ENCODE measurements at regions not wholly inside any gene's neighbourhood (a gene's known extent, or its start where the extent isn't known, plus 50 kb on each side); places are given as distances from the start of the nearest gene placed in this dataset.
"Not testable (repeated sequence)": the region's sequence is repeated elsewhere in the genome, so short reads cannot be mapped to it uniquely, and the experiment has no call there.

GRCh38 chr7:65221683-65222082 lies 152.0 kb upstream of the ZNF92 start:
- Histone ChIP-seq H3K4me3 (ENCODE audit: low read length) (no peak overlapping the region), H3K9ac (ENCODE audit: low read length) (no peak overlapping the region), H3K27me3 (ENCODE audit: control insufficient read depth, insufficient read depth, low read length) (no peaks in the 10 kb centered on the region), H3K36me3 (ENCODE audit: control insufficient read depth, low read depth, low read length) (no peaks in the 10 kb centered on the region), H3K27ac (ENCODE audit: low read length) (no peak overlapping the region), H3K9me3 (ENCODE audit: control insufficient read depth, low read depth, low read length) (no peaks in the 10 kb centered on the region), H3K4me1 (ENCODE audit: control insufficient read depth, low read depth, low read length) (no peaks in the 10 kb centered on the region)

DNA sequence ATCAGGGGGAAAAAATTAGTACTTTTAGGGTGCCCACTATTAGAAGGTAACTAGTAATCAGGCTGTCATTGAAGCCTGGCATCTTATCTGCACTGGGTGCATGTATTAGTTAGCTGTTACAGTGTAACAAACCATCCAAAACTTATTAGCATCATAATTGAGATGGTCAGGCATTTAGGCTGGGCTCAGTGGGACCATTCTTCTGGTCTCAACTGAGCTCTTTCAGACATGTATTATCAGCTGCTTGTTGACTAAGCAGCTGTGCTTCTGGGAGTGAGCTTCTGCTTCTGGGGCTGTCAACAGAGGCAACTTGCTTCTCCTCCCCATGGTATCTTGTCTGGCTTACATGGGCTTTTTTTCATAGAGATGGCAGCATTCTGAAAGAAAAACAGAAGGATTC lies 154.0 kb upstream of the ZNF92 start:
- no peak overlapping the region for H3K4me3 ChIP-seq (ENCODE audit: low read length)
- H3K4me1 ChIP-seq (ENCODE audit: control insufficient read depth, low read depth, low read length) = no peaks in the 10 kb centered on the region
- no peaks in the 10 kb centered on the region for H3K9me3 ChIP-seq (ENCODE audit: control insufficient read depth, low read depth, low read length)
- no peak overlapping the region for H3K9ac ChIP-seq (ENCODE audit: low read length)
- no peak overlapping the region for H3K27ac ChIP-seq (ENCODE audit: low read length)
- no peaks in the 10 kb centered on the region for H3K36me3 ChIP-seq (ENCODE audit: control insufficient read depth, low read depth, low read length)
- no peaks in the 10 kb centered on the region for H3K27me3 ChIP-seq (ENCODE audit: control insufficient read depth, insufficient read depth, low read length)

- H3K27me3 ChIP-seq (ENCODE audit: control insufficient read depth, insufficient read depth, low read length) = no peaks in the 10 kb centered on the region
- H3K27ac ChIP-seq (ENCODE audit: low read length) = no peak overlapping the region
- no peak overlapping the region for H3K4me3 ChIP-seq (ENCODE audit: low read length)
- no peaks in the 10 kb centered on the region for H3K4me1 ChIP-seq (ENCODE audit: control insufficient read depth, low read depth, low read length)
- H3K9me3 ChIP-seq (ENCODE audit: control insufficient read depth, low read depth, low read length) = no peaks in the 10 kb centered on the region
- H3K9ac ChIP-seq (ENCODE audit: low read length) = no peak overlapping the region
- no peaks in the 10 kb centered on the region for H3K36me3 ChIP-seq (ENCODE audit: control insufficient read depth, low read depth, low read length)
These were observed 157.2 kb upstream of the ZNF92 start for GRCh38 chr7:65216469-65216868.

- H3K9ac ChIP-seq (ENCODE audit: low read length); H3K9me3 ChIP-seq (ENCODE audit: control insufficient read depth, low read depth, low read length); H3K27ac ChIP-seq (ENCODE audit: low read length); H3K4me3 ChIP-seq (ENCODE audit: low read length); H3K27me3 ChIP-seq (ENCODE audit: control insufficient read depth, insufficient read depth, low read length); H3K4me1 ChIP-seq (ENCODE audit: control insufficient read depth, low read depth, low read length); H3K36me3 ChIP-seq (ENCODE audit: control insufficient read depth, low read depth, low read length): not testable (repeated sequence)
These were observed 160.4 kb upstream of the ZNF92 start for GRCh38 chr7:65213260-65213659.

DNA sequence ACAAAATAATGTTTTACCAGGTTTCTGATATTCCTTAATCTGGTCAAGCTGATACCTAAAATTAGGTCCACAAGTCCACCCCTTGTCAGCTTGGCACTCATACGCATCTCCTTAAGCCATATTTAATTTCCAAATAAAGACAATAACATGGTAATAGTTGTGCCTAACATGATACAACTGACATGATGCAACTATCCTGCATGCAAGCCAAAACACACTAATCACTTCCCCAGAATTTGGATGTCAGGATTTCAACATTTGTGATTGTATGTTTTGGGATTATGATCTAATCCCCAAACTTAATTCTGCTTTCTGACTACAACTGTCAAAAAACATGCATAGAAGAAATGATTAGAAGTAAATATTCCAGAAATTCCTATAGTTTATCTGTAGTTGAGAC lies 174.4 kb upstream of the ZNF92 start:
- H3K27me3 ChIP-seq (ENCODE audit: control insufficient read depth, insufficient read depth, low read length); H3K9me3 ChIP-seq (ENCODE audit: control insufficient read depth, low read depth, low read length); H3K27ac ChIP-seq (ENCODE audit: low read length); H3K4me3 ChIP-seq (ENCODE audit: low read length); H3K9ac ChIP-seq (ENCODE audit: low read length); H3K4me1 ChIP-seq (ENCODE audit: control insufficient read depth, low read depth, low read length); H3K36me3 ChIP-seq (ENCODE audit: control insufficient read depth, low read depth, low read length): not testable (repeated sequence)

DNA sequence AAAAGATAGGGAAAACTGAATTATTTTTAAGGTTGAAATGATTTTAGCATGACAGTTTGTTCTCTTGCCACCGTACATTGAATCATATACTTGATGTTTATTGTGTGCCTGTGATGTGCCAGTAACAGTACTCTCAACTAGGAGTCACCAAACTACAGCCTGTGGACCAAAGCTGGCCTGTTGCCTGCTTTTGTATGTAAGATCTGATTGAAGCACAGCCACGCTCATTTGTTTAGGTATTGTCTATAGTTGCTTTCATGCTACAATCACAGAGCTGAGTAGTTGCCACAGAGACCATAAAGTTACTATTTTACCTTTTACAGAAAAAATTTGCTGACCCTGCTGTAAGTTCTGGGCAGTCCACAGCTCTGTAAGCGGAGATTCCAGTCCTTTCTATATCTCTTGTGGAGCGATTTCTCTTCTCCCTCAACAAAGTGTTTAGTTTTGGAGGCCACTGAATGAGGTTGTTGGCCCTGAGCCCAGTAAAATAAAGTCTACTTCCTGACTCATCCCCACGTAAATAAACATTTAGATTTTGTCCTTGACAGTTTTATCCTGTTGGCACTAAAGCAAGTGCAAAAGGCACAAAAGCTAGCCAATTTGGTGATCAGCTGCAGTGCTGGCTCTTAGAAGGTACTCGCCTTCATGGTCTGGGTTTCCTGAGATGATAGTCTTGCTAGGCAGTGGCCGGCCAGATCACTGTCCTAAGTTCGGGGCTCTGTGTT lies 180.2 kb upstream of the ZNF92 start:
- H3K9me3 ChIP-seq (ENCODE audit: control insufficient read depth, low read depth, low read length); H3K9ac ChIP-seq (ENCODE audit: low read length); H3K4me3 ChIP-seq (ENCODE audit: low read length); H3K27ac ChIP-seq (ENCODE audit: low read length); H3K36me3 ChIP-seq (ENCODE audit: control insufficient read depth, low read depth, low read length); H3K27me3 ChIP-seq (ENCODE audit: control insufficient read depth, insufficient read depth, low read length); H3K4me1 ChIP-seq (ENCODE audit: control insufficient read depth, low read depth, low read length): not testable (repeated sequence)

DNA sequence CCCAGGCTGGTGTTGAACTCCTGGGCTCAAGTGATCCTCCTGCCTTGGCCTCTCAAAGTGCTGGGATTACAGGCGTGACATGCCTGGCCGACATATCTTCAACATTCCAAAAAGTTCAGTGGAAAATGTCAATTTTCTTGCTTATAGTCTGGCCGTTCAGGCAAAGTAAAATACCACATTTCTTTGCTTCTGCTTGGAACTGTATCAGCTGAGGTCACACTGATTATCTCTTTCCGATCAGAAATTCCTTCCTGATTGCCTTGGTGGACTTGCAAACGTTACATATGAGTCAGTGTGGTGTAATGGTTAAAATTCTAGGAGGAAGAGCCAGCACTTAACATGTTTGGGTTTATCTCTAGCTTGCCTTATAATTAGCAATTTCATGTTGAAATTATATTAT lies 170.6 kb upstream of the ERV3-1 start:
- H3K27ac ChIP-seq (ENCODE audit: low read length); H3K36me3 ChIP-seq (ENCODE audit: control insufficient read depth, low read depth, low read length); H3K4me3 ChIP-seq (ENCODE audit: low read length); H3K9me3 ChIP-seq (ENCODE audit: control insufficient read depth, low read depth, low read length); H3K9ac ChIP-seq (ENCODE audit: low read length); H3K4me1 ChIP-seq (ENCODE audit: control insufficient read depth, low read depth, low read length); H3K27me3 ChIP-seq (ENCODE audit: control insufficient read depth, insufficient read depth, low read length): not testable (repeated sequence)

DNA sequence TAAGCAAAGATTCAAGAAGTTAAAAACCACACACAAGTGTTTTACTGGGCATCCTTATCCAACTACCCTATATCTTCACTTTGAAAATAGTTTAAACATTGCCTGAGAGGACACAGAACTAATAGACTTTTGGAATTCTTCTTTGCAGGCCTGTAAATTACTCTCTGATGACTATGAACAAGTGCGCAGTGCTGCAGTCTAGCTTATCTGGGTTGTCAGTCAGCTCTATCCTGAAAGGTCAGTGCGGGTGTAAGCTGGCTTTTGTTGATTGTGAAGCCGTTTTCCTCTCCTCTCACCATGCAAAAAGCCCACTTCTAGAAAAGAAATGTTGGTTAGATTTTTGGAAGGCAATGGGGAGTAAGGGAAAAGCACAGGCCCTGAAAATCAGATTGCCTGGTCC lies 143.6 kb upstream of the ERV3-1 start:
- not testable (repeated sequence) for H3K36me3 ChIP-seq (ENCODE audit: control insufficient read depth, low read depth, low read length); H3K27me3 ChIP-seq (ENCODE audit: control insufficient read depth, insufficient read depth, low read length); H3K4me3 ChIP-seq (ENCODE audit: low read length); H3K9me3 ChIP-seq (ENCODE audit: control insufficient read depth, low read depth, low read length); H3K4me1 ChIP-seq (ENCODE audit: control insufficient read depth, low read depth, low read length); H3K9ac ChIP-seq (ENCODE audit: low read length); H3K27ac ChIP-seq (ENCODE audit: low read length)

DNA sequence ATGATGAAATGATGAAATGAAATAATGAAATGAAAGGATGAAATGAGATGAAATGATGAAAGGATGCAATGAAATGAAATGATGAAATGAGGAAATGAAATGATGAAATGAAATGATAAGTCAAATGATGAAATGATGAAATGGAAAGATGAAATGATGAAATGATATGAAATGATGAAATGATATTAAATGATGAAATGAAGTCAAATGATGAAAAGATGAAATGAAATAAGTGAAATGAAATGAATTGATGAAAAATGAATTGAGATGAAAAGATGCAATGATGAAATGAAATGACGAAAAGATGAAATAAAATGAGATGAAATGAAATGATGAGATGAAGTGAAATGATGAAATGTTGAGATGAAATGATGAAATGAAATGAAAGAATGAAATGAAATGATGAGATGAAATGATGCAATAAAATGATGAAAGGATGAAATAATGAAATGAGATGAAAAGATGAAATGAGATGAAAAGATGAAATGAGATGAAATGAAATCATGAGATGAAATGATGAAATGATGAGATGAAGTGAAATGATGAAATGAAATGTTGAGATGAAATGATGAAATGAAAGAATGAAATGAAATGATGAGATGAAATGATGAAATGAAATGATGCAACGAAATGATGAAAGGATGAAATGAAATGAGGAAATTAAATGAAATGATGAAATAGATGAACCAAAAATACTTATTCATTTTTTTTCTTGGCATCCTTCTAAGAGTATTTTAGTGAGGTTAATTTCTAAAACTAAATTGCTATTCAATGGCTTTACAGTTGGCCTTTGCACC lies 139.8 kb upstream of the ERV3-1 start:
- H3K36me3 ChIP-seq (ENCODE audit: control insufficient read depth, low read depth, low read length); H3K27ac ChIP-seq (ENCODE audit: low read length); H3K4me3 ChIP-seq (ENCODE audit: low read length); H3K4me1 ChIP-seq (ENCODE audit: control insufficient read depth, low read depth, low read length); H3K27me3 ChIP-seq (ENCODE audit: control insufficient read depth, insufficient read depth, low read length); H3K9ac ChIP-seq (ENCODE audit: low read length); H3K9me3 ChIP-seq (ENCODE audit: control insufficient read depth, low read depth, low read length): not testable (repeated sequence)

DNA sequence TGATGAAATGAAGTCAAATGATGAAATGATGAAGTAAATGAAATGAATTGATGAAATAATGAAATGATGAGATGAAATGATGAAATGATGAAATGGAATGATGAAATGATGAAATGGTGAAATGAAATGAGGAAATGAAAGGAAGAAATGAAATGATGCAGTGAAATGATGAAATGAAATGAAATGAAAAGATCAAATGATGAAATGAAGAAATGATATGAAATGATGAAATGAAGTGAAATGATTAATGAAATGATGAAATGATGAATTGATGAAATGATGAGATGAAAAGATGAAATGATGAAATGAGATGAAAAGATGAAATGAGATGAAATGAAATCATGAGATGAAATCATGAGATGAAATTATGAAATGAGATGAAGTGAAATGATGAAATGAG lies 139.2 kb upstream of the ERV3-1 start:
- not testable (repeated sequence) for H3K9ac ChIP-seq (ENCODE audit: low read length); H3K27ac ChIP-seq (ENCODE audit: low read length); H3K4me3 ChIP-seq (ENCODE audit: low read length); H3K36me3 ChIP-seq (ENCODE audit: control insufficient read depth, low read depth, low read length); H3K4me1 ChIP-seq (ENCODE audit: control insufficient read depth, low read depth, low read length); H3K27me3 ChIP-seq (ENCODE audit: control insufficient read depth, insufficient read depth, low read length); H3K9me3 ChIP-seq (ENCODE audit: control insufficient read depth, low read depth, low read length)

DNA sequence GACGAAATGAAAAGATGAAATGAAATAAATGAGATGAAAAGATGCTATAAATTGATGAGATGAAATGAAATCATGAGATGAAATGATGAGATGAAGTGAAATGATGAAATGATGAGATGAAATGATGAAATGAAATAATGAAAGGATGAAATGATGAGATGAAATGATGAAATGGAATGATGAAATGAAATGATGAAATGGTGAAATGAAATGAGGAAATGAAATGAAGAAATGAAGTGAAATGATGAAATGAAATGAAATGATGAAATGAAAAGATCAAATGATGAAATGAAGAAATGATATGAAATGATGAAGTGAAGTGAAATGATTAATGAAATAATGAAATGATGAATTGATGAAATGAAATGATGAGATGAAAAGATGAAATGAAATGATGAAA lies 138.5 kb upstream of the ERV3-1 start:
- H3K27me3 ChIP-seq (ENCODE audit: control insufficient read depth, insufficient read depth, low read length); H3K9me3 ChIP-seq (ENCODE audit: control insufficient read depth, low read depth, low read length); H3K27ac ChIP-seq (ENCODE audit: low read length); H3K4me3 ChIP-seq (ENCODE audit: low read length); H3K36me3 ChIP-seq (ENCODE audit: control insufficient read depth, low read depth, low read length); H3K4me1 ChIP-seq (ENCODE audit: control insufficient read depth, low read depth, low read length); H3K9ac ChIP-seq (ENCODE audit: low read length): not testable (repeated sequence)

- not testable (repeated sequence) for H3K4me3 ChIP-seq (ENCODE audit: low read length); H3K9me3 ChIP-seq (ENCODE audit: control insufficient read depth, low read depth, low read length); H3K9ac ChIP-seq (ENCODE audit: low read length); H3K36me3 ChIP-seq (ENCODE audit: control insufficient read depth, low read depth, low read length); H3K4me1 ChIP-seq (ENCODE audit: control insufficient read depth, low read depth, low read length); H3K27me3 ChIP-seq (ENCODE audit: control insufficient read depth, insufficient read depth, low read length); H3K27ac ChIP-seq (ENCODE audit: low read length)
These were observed 138.1 kb upstream of the ERV3-1 start for GRCh38 chr7:65144557-65144956.

Measured in iPS-18a (cell line).